Amygdala (tissue), 56 donors: ENCODE measurements at regions not wholly inside any gene's neighbourhood (a gene's known extent, or its start where the extent isn't known, plus 50 kb on each side); places are given as distances from the start of the nearest gene placed in this dataset.

Experiments
- DNase-seq, 56 donors: peaks; one replicate each; lab custom pipeline; 2025; lab: John Stamatoyannopoulos, UW

- no peak for DNase-seq
Measured at GRCh38 chr3:120544361-120544760, 51.8 kb upstream of the NDUFB4 start.

GRCh38 chr3:120536642-120537041 lies 59.5 kb upstream of the NDUFB4 start:
- no peak for DNase-seq

GRCh38 chr3:120532969-120533368 lies 63.2 kb upstream of the NDUFB4 start:
- no peak for DNase-seq

GRCh38 chr3:120528163-120528562 lies 68.0 kb upstream of the NDUFB4 start:
- DNase-seq: no peak

- no peak for DNase-seq
Measured at GRCh38 chr3:120526011-120526870, 69.9 kb upstream of the NDUFB4 start.

- DNase-seq: no peak
Measured at GRCh38 chr3:120524171-120524923, 71.8 kb upstream of the NDUFB4 start.

GRCh38 chr3:120516136-120516535 lies 65.3 kb upstream of the FSTL1 start:
- DNase-seq: no peak

- DNase-seq: no peak
Measured at GRCh38 chr3:120512655-120513054, 61.9 kb upstream of the FSTL1 start.

GRCh38 chr3:120506828-120507774 lies 56.3 kb upstream of the FSTL1 start:
- DNase-seq: peak in 2 of 56 donors; percentile 0 to 5

- no peak for DNase-seq
Measured at GRCh38 chr3:120506076-120506827, 55.5 kb upstream of the FSTL1 start.

GRCh38 chr3:120503727-120504616 lies 53.2 kb upstream of the FSTL1 start:
- DNase-seq: no peak

- DNase-seq: no peak
Measured at GRCh38 chr3:120502116-120502515, 51.3 kb upstream of the FSTL1 start.
